ENCODE measurements at regions not wholly inside any gene's neighbourhood (a gene's known extent, or its start where the extent isn't known, plus 50 kb on each side); places are given as distances from the start of the nearest gene placed in this dataset.

GRCh38 chr10:78730754-78731153 lies 338.0 kb upstream of the ZMIZ1 start:
- no peak for DNase-seq

GRCh38 chr10:78731675-78732074 lies 337.1 kb upstream of the ZMIZ1 start:
- DNase-seq: no peak

DNA sequence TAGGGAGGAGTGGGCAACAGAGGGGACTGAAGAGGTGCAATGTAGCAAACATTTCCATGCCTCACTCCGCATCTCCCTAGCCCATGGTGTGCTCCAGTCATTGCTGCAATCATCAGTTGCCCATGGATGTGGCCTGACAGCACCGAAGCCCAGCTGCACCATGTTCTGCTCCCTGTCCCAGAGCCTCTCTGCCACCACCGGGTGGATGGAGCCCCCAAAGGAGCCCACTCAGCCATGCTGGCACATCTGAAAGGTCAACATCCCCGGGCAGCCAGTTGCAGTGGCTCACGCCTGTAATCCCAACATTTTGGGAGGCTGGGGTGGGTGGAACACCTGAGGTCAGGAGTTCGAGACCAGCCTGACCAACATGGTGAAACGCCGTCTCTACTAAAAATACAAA lies 336.4 kb upstream of the ZMIZ1 start:
- no peak for DNase-seq

- DNase-seq: no peak
Observed at GRCh38 chr10:78736926-78737630, 331.7 kb upstream of the ZMIZ1 start.

DNA sequence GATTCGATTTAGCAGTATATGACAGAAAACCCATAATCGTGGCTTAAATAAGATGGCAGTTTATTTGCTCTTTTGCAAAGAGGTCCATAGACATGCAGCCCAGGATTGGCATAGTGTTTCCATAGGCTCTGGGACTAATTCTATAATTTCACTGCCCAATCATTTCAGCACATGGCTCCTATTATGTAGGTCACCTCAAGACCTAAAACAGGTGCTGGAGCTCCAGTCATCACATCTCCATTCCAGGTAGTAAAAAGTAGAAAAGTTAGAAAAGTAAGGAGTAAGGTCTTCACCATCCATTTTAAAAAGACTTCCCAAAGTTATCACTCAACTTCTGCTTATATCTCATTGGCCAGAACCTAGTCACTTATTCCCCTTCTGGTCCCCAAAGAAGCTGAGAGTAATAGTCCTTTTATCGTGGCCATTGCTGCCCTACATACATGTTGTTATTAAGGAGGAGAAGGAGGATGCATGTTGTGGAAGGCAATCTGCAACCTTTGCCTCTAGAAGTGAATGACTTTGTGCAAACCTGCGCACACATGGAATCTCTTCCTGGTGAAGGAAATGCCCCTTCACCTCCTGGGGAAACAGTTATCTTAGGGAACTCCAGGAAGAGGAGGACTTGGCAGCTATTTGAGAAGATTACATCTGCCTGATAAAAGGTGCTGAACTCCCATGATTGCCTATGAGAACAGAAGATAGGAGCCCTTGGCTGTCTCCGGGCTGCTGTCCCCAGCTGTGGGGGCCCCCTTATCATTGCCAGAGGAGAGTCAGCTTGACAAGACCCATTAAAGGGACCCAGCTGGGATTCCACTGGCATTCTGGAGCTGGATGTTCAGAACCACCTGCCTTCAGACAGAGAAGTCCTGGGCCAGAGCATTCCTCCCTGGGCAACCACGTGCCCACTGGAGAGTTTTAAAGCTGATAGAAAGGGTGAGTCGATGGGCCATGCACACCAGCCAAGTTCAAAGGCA lies 330.6 kb upstream of the ZMIZ1 start:
- DNase-seq: no peak

DNA sequence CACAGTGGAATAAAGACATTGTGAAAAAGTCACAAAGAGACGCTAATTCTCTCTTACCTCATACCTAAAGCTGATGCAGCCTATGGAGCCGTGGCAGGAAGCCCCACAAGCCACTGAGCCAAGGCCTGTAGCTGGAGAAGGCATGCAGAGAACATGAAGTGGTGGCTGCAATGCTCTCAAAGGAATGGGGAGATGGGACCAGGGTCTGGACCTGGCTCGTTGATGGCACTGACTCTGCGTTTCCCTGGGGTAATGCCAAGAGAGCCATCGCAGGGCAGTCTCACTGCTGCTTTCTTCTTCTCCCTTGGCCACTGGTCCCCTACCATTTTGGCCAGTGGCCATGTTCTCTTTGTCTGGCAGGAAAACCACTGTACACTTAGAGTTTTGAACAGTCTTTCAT lies 329.9 kb upstream of the ZMIZ1 start:
- DNase-seq: no peak

GRCh38 chr10:78739444-78740053 lies 329.2 kb upstream of the ZMIZ1 start:
- no peak for DNase-seq

GRCh38 chr10:78740976-78741915 lies 327.5 kb upstream of the ZMIZ1 start:
- no peak for DNase-seq

DNA sequence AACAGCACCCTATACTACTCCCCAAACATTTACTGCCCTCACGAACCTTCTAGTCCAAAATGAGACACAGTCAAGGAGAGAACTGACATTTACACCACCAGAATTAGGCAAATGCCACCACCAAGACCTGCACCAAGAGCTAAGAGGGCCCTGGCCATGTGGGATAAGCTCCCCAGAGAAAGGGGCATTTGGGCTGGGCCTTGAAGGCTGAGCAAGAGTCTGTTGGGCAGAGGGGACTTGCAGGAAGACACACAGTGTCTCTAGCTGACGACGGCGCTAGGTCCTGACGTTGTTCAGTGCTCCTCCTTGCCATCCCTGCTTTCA lies 326.4 kb upstream of the ZMIZ1 start:
- DNase-seq: no peak

DNA sequence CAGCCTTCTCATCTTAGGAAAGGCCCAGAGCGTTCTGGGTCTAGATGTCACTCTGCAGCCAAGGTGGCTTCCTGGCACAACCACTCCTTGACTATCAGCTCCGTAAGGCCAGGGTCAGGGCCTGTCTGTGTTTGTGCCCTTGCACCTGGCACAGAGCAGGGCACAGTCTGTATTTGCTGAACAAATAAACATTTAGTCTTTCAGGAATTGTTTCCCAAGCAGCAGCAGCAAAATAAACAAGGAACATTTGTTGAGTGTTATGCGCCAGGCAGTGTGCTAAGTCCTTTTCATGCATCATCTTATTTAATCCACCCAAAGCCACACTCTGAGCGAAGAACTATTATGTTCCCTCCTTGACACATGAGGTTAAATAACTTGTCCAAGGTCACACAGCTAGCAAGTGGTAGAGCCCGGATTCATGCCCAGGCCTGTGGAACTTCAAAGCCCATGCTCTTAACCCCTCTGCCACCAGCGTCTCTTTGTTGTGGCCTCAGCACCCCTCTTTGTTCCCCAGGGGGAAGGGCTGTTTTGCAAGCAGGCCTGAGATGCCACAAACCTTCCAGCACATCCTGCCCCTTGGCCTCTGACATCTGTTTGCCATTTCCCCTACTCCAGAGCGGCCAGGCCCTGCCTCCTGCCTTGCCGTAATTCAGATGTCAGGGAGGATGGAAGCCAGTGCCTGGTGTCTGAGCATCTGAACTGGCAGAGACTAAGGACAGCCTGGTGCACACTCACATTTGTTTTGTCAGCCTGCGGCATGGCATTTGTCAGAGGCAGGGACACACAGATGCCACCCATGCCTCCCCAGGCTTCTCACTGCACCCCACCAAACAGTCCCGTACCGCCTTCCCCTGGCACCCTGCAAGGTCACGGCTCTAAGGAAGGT lies 325.8 kb upstream of the ZMIZ1 start:
- peak in 1 of 5 donors; percentile 6 for DNase-seq

- no peak for DNase-seq
Observed at GRCh38 chr10:78744056-78744455, 324.7 kb upstream of the ZMIZ1 start.

DNA sequence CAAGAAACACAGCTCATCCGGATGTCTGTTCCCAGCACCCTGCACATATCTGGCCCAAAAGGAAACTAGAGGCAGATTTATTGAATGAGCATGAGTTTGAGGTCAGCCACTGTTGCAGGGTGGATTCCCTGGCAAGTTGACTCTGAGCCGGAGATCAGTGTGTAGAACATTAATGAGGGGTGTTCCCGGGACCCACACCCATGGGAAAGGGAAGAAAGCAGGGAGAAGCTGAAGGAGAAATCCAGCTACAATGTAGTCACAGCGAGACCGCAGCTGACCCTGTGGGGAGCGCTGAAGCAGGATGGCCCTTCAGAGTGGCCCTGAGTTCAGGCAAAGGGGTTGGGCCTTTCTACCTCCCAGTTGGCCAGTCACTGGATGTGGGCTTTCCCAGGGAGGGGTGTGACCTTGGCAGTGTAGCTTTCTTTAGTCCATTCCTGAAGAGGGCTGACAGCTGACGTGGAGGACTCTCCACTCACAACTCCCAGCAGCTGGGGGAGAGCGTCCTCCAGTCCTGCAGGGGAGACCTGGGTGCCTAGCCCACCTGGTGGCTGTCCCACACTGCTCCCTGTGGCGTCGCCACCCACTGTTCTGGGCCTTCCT lies 324.2 kb upstream of the ZMIZ1 start:
- no peak for DNase-seq

DNA sequence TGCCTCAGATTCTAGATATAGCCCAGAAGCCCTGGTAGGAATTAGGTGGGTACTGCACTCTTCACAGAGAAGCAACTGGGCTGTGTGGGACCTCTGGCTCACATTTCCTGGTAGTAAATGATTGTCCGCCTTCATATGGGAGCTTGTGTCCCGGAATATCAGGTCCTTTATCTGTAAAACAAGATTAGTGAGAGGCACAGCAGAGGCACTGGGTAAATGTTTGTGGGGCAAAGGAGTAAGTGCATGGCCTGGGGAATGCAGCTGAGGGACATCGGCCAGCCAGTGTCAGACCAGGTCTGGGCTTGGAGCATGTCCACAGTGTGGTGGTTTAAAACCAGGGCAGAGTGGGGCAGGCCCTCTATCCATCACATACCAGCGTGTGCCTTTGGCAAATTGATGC lies 323.3 kb upstream of the ZMIZ1 start:
- no peak for DNase-seq

- no peak for DNase-seq
Observed at GRCh38 chr10:78746155-78746763, 322.5 kb upstream of the ZMIZ1 start.

GRCh38 chr10:78747401-78748234 lies 321.1 kb upstream of the ZMIZ1 start:
- no peak for DNase-seq

GRCh38 chr10:78748235-78748533 lies 320.6 kb upstream of the ZMIZ1 start:
- DNase-seq: no peak

- DNase-seq: no peak
Observed at GRCh38 chr10:78749200-78749599, 319.6 kb upstream of the ZMIZ1 start.

GRCh38 chr10:78749898-78750297 lies 318.9 kb upstream of the ZMIZ1 start:
- DNase-seq: no peak

DNA sequence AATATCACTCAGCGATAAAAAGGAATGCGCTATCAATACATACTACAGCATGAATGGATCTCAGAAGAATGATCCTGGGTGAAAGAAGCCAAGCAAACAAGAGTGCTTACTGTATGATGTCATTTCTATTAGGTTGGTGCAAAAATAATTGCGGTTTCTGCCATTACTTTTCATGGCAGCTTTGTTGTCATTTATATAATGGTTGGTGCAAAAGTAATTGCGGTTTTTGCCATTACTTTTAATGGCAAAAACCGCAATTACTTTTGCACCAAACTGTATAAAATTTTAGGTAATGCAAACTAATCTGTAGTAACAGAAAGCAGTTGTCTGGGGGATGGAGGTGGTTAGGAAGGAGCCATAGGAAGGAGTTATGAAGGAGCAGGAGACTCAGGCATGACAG lies 318.3 kb upstream of the ZMIZ1 start:
- DNase-seq: no peak

DNA sequence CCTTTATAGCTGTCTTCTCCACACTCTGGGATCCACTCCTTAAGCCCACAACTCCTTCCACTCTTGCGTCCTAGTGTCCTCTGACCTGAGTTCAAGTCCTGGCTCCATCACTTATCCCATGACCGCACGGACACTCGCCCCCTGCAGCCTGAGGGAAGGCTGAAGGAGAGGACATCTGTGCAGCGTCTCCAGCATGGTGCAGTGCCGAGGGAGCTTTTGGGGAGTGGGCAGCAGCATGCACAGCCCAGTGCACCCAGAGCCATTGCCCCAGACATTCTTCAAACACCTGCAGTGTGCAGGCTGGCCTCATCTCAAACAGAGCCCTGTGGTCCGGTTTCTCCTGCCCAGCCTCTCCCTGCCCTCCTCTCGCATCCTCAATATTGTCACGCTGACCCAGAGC lies 317.1 kb upstream of the ZMIZ1 start:
- DNase-seq: no peak
